Ascending aorta (tissue), 2 donors: ENCODE measurements at regions not wholly inside any gene's neighbourhood (a gene's known extent, or its start where the extent isn't known, plus 50 kb on each side); places are given as distances from the start of the nearest gene placed in this dataset.

Experiments used
- DNase-seq, 2 donors: peaks; one replicate each; pipeline ENCODE4 v3.0.0-alpha.2; 2019; ENCODE audit warnings: low spot score in 2 of 2
- H3K27ac ChIP-seq, 2 donors: fragments of 200-600 bp; sonication (generic); one replicate each; pipeline ENCODE4 v1.5.1; 2016 to 2017; ENCODE audit warnings: mild to moderate bottlenecking in 1 of 2
- H3K27me3 ChIP-seq: fragments of 200-600 bp; sonication (generic); one replicate; pipeline ENCODE4 v1.5.1; 2017
- H3K36me3 ChIP-seq, 2 donors: fragments of 200-600 bp; sonication (generic); one replicate each; pipeline ENCODE4 v1.5.1; 2016
- H3K4me1 ChIP-seq, 2 donors: fragments of 200-600 bp; sonication (generic); one replicate each; pipeline ENCODE4 v1.5.1; 2016 to 2017; ENCODE audit warnings: mild to moderate bottlenecking in 1 of 2
- H3K4me3 ChIP-seq, 2 donors: fragments of 200-600 bp; sonication (generic); one replicate each; pipeline ENCODE4 v1.5.1; 2016 to 2017; ENCODE audit warnings: mild to moderate bottlenecking in 1 of 2
- H3K9me3 ChIP-seq, 2 donors: fragments of 200-600 bp; sonication (generic); one replicate each; pipeline ENCODE4 v1.5.1; 2016
- intact Hi-C: fragments of 100-400 bp; cut with DNase I; formaldehyde crosslinking; loops from one replicate; pipeline ENCODE4 v1.15.1; 2023
- TF ChIP-seq, protein P1 (sequence below), 3 experiments: fragments of 200-600 bp in 2 of 3; fragments of 450-650 bp in 1 of 3; sonication (generic) in 2 of 3; IDR thresholded peaks; one replicate each; pipeline ENCODE4 v1.5.1; 2016 to 2019; ENCODE audit warnings: antibody characterized with exemption in 3 of 3, mild to moderate bottlenecking in 1 of 3, moderate library complexity in 1 of 3

DNA sequence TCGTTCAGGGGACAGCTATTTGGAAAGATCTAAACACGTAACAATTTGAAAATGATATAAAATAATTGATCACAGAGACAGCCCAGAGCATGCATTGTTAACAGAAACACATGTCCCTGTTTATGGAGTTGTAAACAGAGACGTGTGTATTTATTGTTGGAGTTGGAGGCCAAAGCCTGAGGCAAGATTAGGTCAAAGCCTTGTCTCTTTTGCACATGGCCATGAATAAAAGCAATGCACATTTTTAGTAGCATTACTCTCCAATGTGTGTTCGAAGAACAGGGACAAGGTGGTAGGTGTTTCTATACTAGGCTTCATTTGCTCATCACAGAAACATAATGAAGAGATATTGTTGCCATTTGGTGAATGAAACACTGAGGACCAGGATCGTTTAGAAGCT lies 841.5 kb upstream of the FANCL start:
- intact Hi-C loops: no loop called here

DNA sequence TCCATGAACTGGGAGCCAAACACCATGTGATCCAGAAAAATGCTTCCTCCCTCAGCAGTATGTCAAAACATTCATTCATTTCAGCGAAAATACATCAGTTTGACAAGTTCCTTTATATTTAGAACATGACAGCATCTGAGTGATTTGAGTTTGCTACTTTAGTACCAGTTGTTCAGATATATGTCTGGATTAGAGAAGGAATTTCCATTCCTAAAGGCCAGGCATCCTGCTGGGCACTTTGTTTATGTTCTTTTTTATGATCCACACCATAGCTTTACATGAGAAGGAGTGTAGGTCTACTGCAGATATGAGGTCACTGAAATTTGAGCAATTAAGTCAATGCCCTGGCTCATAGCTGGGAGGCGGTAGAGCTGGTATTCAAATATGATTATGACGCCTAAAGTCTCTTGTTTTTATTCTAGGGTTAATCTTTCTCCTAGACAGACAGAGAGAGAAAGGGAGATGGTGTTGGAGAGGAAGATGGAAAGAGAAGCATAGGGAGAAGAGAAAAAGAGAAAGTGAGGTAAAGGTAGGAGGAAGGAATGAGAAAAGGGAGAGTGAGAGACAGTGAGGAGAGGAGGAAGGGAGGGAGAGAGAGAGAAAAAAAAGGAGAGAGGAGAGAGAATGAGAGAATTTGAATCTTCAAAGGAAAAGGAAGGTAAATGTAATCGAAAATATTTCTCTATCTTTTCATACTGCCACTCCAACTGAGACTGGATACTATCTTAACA lies 839.5 kb upstream of the FANCL start:
- no peaks in the 10 kb centered on the region for H3K9me3 ChIP-seq
- TF ChIP-seq, protein P1, sequence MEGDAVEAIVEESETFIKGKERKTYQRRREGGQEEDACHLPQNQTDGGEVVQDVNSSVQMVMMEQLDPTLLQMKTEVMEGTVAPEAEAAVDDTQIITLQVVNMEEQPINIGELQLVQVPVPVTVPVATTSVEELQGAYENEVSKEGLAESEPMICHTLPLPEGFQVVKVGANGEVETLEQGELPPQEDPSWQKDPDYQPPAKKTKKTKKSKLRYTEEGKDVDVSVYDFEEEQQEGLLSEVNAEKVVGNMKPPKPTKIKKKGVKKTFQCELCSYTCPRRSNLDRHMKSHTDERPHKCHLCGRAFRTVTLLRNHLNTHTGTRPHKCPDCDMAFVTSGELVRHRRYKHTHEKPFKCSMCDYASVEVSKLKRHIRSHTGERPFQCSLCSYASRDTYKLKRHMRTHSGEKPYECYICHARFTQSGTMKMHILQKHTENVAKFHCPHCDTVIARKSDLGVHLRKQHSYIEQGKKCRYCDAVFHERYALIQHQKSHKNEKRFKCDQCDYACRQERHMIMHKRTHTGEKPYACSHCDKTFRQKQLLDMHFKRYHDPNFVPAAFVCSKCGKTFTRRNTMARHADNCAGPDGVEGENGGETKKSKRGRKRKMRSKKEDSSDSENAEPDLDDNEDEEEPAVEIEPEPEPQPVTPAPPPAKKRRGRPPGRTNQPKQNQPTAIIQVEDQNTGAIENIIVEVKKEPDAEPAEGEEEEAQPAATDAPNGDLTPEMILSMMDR (IDR thresholded peaks at IDR 0.05): no peak
- intact Hi-C loops: no loop called here

More for the DNA sequence above, 841.5 kb upstream of the FANCL start:
- no peaks in the 10 kb centered on the region for H3K36me3 ChIP-seq
- H3K27ac ChIP-seq: no peak overlapping the region
- H3K27me3 ChIP-seq: no peaks in the 10 kb centered on the region
- TF ChIP-seq, protein P1 (IDR thresholded peaks at IDR 0.05): no peak
- DNase-seq: no peak
- no peak overlapping the region for H3K4me3 ChIP-seq
- no peaks in the 10 kb centered on the region for H3K9me3 ChIP-seq
- no peaks in the 10 kb centered on the region for H3K4me1 ChIP-seq

DNA sequence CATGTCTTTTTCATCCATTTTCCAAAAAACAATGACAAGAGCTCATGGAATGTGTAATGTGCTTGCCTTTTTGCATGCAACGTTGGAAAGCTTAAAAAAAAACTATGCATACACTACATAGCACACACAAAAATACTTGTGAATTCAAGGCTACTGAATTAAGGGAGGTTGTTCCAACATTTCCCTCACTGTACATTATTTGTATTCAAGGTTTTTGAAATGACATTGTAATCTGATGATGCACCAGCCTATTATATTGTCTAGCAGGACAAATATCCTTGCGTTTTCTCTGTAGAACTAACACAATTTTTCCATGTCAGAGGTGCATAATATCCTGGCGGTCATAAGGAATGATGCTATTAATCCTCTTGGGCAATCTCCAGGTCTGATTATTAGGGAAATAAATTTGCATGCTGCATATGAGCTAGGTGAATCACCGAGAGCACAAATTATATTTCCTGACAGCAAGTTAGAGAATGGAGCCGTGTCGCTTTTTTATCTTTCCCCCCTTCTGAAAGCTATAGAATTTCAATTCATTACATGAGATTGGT lies 836.9 kb upstream of the FANCL start:
- intact Hi-C loops: no loop called here
- Histone ChIP-seq H3K36me3 (no peaks in the 10 kb centered on the region), H3K27me3 (no peaks in the 10 kb centered on the region), H3K27ac (no peak overlapping the region), H3K4me3 (no peak overlapping the region), H3K4me1 (no peaks in the 10 kb centered on the region), H3K9me3 (no peaks in the 10 kb centered on the region)
- DNase-seq: no peak
- TF ChIP-seq, protein P1 (IDR thresholded peaks at IDR 0.05): no peak

More for the DNA sequence above, 839.5 kb upstream of the FANCL start:
- no peak overlapping the region for H3K27ac ChIP-seq
- H3K27me3 ChIP-seq: no peaks in the 10 kb centered on the region
- DNase-seq: no peak
- no peak overlapping the region for H3K4me3 ChIP-seq
- no peaks in the 10 kb centered on the region for H3K36me3 ChIP-seq
- no peaks in the 10 kb centered on the region for H3K4me1 ChIP-seq

GRCh38 chr2:59077026-59077725 lies 836.1 kb upstream of the FANCL start:
- Histone ChIP-seq H3K4me1 (no peaks in the 10 kb centered on the region), H3K4me3 (no peak overlapping the region), H3K27ac (no peak overlapping the region), H3K36me3 (no peaks in the 10 kb centered on the region), H3K27me3 (no peaks in the 10 kb centered on the region), H3K9me3 (no peaks in the 10 kb centered on the region)
- DNase-seq: no peak
- TF ChIP-seq, protein P1 (IDR thresholded peaks at IDR 0.05): no peak
- intact Hi-C loops: no loop called here

- Histone ChIP-seq H3K36me3 (no peaks in the 10 kb centered on the region), H3K9me3 (no peaks in the 10 kb centered on the region), H3K27me3 (no peaks in the 10 kb centered on the region), H3K4me3 (no peak overlapping the region), H3K4me1 (no peaks in the 10 kb centered on the region), H3K27ac (no peak overlapping the region)
- intact Hi-C loops: no loop called here
- DNase-seq: no peak
- TF ChIP-seq, protein P1 (IDR thresholded peaks at IDR 0.05): no peak
Measured at GRCh38 chr2:59076079-59076619, 835.0 kb upstream of the FANCL start.
